DMS114 treated with DMSO at 0.1 percent for 48 hours (cell line): ENCODE measurements at regions not wholly inside any gene's neighbourhood (a gene's known extent, or its start where the extent isn't known, plus 50 kb on each side); places are given as distances from the start of the nearest gene placed in this dataset.
"Not testable (repeated sequence)": the region's sequence is repeated elsewhere in the genome, so short reads cannot be mapped to it uniquely, and the experiment has no call there.

Source experiments
- DNase-seq: peaks from one replicate; lab custom pipeline; 2025; ENCODE audit not compliant: unreplicated experiment; lab: John Stamatoyannopoulos, UW

- no peak for DNase-seq
Observed at GRCh38 chr4:160284516-160284915, 1181.6 kb downstream of the RAPGEF2 start.

GRCh38 chr4:160286051-160286450 is 1183.2 kb downstream of the RAPGEF2 start:
- DNase-seq, result no peak

- DNase-seq, result no peak
Observed at GRCh38 chr4:160296476-160296875, 1193.6 kb downstream of the RAPGEF2 start.

GRCh38 chr4:160299177-160299576 is 1196.3 kb downstream of the RAPGEF2 start:
- DNase-seq, result no peak

- DNase-seq, result no peak
Observed at GRCh38 chr4:160299608-160300007, 1196.7 kb downstream of the RAPGEF2 start.

- DNase-seq, result no peak
Observed at GRCh38 chr4:160316036-160316435, 1213.2 kb downstream of the RAPGEF2 start.

GRCh38 chr4:160318567-160319220 is 1215.8 kb downstream of the RAPGEF2 start:
- DNase-seq, result no peak

- no peak for DNase-seq
Observed at GRCh38 chr4:160319221-160319867, 1216.5 kb downstream of the RAPGEF2 start.

- DNase-seq, result no peak
Observed at GRCh38 chr4:160319868-160320260, 1217.0 kb downstream of the RAPGEF2 start.

GRCh38 chr4:160326110-160326509 is 1223.2 kb downstream of the RAPGEF2 start:
- DNase-seq, result no peak

- DNase-seq, result no peak
Observed at GRCh38 chr4:160347197-160347596, 1244.3 kb downstream of the RAPGEF2 start.

GRCh38 chr4:160350944-160351343 is 1248.1 kb downstream of the RAPGEF2 start:
- DNase-seq, result no peak

- DNase-seq, result no peak
Observed at GRCh38 chr4:160352637-160353036, 1249.8 kb downstream of the RAPGEF2 start.

GRCh38 chr4:160353548-160353947 is 1250.7 kb downstream of the RAPGEF2 start:
- no peak for DNase-seq

GRCh38 chr4:160362478-160362877 is 1259.6 kb downstream of the RAPGEF2 start:
- no peak for DNase-seq

GRCh38 chr4:160364217-160364616 is 1261.3 kb downstream of the RAPGEF2 start:
- DNase-seq, result no peak

- not testable (repeated sequence) for DNase-seq
Observed at GRCh38 chr4:160364665-160365064, 1261.8 kb downstream of the RAPGEF2 start.

GRCh38 chr4:160365383-160365782 is 1262.5 kb downstream of the RAPGEF2 start:
- DNase-seq, result not testable (repeated sequence)

GRCh38 chr4:160370046-160370445 is 1267.2 kb downstream of the RAPGEF2 start:
- DNase-seq, result no peak

GRCh38 chr4:160371446-160371845 is 1268.6 kb downstream of the RAPGEF2 start:
- DNase-seq, result no peak

- DNase-seq, result no peak
Observed at GRCh38 chr4:160372390-160372789, 1269.5 kb downstream of the RAPGEF2 start.

- DNase-seq, result no peak
Observed at GRCh38 chr4:160373911-160374310, 1271.0 kb downstream of the RAPGEF2 start.
